OCI-LY7 (cell line): ENCODE measurements at regions not wholly inside any gene's neighbourhood (a gene's known extent, or its start where the extent isn't known, plus 50 kb on each side); places are given as distances from the start of the nearest gene placed in this dataset.
"Not testable (repeated sequence)": the region's sequence is repeated elsewhere in the genome, so short reads cannot be mapped to it uniquely, and the experiment has no call there.

Experiments used
- EZH2phosphoT487 ChIP-seq: fragments of 200-600 bp; sonication (generic); IDR thresholded peaks from 2 replicates; pipeline ENCODE4 v1.6.1; 2018; ENCODE audit warnings: low read depth, borderline replicate concordance, mild to moderate bottlenecking, mixed run types, antibody characterized with exemption, low read length, moderate library complexity, mixed read lengths
- TF ChIP-seq, protein P1 (sequence below): fragments of 200-600 bp; sonication (generic); conservative IDR thresholded peaks from 2 replicates; pipeline ENCODE4 v1.5.1; 2014; ENCODE audit warnings: mild to moderate bottlenecking, antibody characterized with exemption, low read length, moderate library complexity, mixed read lengths

DNA sequence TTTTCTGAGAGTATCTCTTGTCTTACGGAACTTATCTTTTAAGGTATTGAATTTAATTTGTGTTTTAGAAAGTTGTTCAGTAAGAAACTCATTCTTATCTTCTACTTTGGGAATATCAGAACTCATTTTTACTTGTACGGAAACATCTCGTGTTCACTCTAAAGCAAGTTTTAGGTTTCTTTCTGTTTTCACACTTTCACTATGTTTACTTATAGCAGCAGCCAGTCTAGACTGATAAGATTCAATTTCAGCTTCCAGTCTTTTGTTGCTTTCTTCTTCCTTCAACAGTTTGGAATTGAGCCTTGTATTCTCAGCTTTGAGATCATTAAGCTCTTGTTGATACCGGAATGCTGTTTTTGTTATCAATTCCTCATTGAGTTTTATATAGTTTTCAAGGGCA is 575.2 kb upstream of the DEFB115 start:
- TF ChIP-seq, protein P1, sequence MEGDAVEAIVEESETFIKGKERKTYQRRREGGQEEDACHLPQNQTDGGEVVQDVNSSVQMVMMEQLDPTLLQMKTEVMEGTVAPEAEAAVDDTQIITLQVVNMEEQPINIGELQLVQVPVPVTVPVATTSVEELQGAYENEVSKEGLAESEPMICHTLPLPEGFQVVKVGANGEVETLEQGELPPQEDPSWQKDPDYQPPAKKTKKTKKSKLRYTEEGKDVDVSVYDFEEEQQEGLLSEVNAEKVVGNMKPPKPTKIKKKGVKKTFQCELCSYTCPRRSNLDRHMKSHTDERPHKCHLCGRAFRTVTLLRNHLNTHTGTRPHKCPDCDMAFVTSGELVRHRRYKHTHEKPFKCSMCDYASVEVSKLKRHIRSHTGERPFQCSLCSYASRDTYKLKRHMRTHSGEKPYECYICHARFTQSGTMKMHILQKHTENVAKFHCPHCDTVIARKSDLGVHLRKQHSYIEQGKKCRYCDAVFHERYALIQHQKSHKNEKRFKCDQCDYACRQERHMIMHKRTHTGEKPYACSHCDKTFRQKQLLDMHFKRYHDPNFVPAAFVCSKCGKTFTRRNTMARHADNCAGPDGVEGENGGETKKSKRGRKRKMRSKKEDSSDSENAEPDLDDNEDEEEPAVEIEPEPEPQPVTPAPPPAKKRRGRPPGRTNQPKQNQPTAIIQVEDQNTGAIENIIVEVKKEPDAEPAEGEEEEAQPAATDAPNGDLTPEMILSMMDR = not testable (repeated sequence)
- TF ChIP-seq EZH2phosphoT487 = not testable (repeated sequence)
